ENCODE measurements at regions not wholly inside any gene's neighbourhood (a gene's known extent, or its start where the extent isn't known, plus 50 kb on each side); places are given as distances from the start of the nearest gene placed in this dataset.

- ATAC-seq (no peak), DNase-seq (no peak)
- H3K27me3 Mint-ChIP-seq (ENCODE audit: low read depth), result no peaks in the 10 kb centered on the region
- H3K36me3 Mint-ChIP-seq (ENCODE audit: insufficient read depth), result peaks cover 2% of the 10 kb centered on the region
- H3K4me3 Mint-ChIP-seq, result no peak overlapping the region
- H3K9me3 Mint-ChIP-seq, result peaks cover 5% of the 10 kb centered on the region
- peaks cover 28% of the 10 kb centered on the region for H3K4me1 Mint-ChIP-seq (ENCODE audit: low read depth)
Observed at GRCh38 chr2:181114021-181114420, 133.6 kb downstream of the UBE2E3 start.

GRCh38 chr2:181116261-181116660 is 135.9 kb downstream of the UBE2E3 start:
- Mint-ChIP-seq H3K9me3 (peaks cover 5% of the 10 kb centered on the region), H3K36me3 (ENCODE audit: insufficient read depth) (peaks cover 2% of the 10 kb centered on the region), H3K27me3 (ENCODE audit: low read depth) (no peaks in the 10 kb centered on the region), H3K4me1 (ENCODE audit: low read depth) (peaks cover 32% of the 10 kb centered on the region), H3K4me3 (no peak overlapping the region)
- no peak for ATAC-seq
- DNase-seq, result no peak

DNA sequence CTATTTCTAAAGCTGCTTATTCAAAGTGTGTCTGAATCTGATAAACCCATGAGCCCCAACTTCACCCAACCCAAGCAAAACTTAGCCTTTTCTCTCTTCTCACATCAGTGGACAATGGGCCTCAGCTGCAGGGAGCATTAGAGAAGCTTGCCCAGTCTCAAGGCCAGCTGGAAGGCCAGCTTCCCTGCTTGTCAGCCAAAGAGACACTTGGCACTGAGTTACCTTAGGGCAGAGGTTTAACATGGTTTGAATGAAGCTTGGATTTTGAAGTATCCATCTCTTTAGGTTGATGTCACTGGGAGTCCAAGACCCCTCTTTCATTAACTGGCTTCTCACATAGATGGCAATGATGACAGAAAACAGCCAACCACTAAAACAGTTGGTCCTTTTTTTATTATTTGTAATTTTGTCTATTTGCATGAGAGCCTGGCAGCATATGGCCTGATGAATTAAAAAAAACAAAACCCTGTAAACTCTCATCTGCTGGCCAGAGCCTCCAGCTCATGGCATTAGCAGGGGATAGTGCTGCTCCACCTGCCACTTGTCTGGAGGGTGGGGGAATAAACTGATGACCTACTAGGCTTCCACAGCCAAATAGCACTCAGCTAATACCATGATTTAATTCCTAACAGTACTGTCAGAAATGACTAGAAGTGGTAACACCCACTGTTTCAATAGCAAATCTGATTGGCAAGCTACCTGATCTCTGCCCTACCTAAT is 137.0 kb downstream of the UBE2E3 start:
- Mint-ChIP-seq H3K36me3 (ENCODE audit: insufficient read depth) (peaks cover 2% of the 10 kb centered on the region), H3K4me1 (ENCODE audit: low read depth) (peaks cover 38% of the 10 kb centered on the region), H3K4me3 (no peak overlapping the region), H3K9me3 (peaks cover 6% of the 10 kb centered on the region), H3K27me3 (ENCODE audit: low read depth) (no peaks in the 10 kb centered on the region)
- ATAC-seq (no peak), DNase-seq (no peak)

- ATAC-seq (no peak), DNase-seq (no peak)
- Mint-ChIP-seq H3K9me3 (peaks cover 6% of the 10 kb centered on the region), H3K36me3 (ENCODE audit: insufficient read depth) (peaks cover 2% of the 10 kb centered on the region), H3K4me3 (no peak overlapping the region), H3K4me1 (ENCODE audit: low read depth) (peaks cover 64% of the 10 kb centered on the region), H3K27me3 (ENCODE audit: low read depth) (no peaks in the 10 kb centered on the region)
Observed at GRCh38 chr2:181120625-181121024, 140.2 kb downstream of the UBE2E3 start.

- no peak for DNase-seq
Observed at GRCh38 chr2:181121996-181122395, 141.6 kb downstream of the UBE2E3 start.

GRCh38 chr2:181122601-181123000 is 142.2 kb downstream of the UBE2E3 start:
- Mint-ChIP-seq H3K4me1 (ENCODE audit: low read depth) (peaks cover 72% of the 10 kb centered on the region), H3K36me3 (ENCODE audit: insufficient read depth) (peaks cover 2% of the 10 kb centered on the region), H3K4me3 (no peak overlapping the region), H3K27me3 (ENCODE audit: low read depth) (no peaks in the 10 kb centered on the region), H3K9me3 (peaks cover 6% of the 10 kb centered on the region)
- ATAC-seq (no peak), DNase-seq (no peak)

More at GRCh38 chr2:181121996-181122395, 141.6 kb downstream of the UBE2E3 start:
- H3K4me1 Mint-ChIP-seq (ENCODE audit: low read depth), result peaks cover 72% of the 10 kb centered on the region
- H3K27me3 Mint-ChIP-seq (ENCODE audit: low read depth), result no peaks in the 10 kb centered on the region
- peaks cover 6% of the 10 kb centered on the region for H3K9me3 Mint-ChIP-seq
- ATAC-seq, result no peak
- H3K36me3 Mint-ChIP-seq (ENCODE audit: insufficient read depth), result peaks cover 2% of the 10 kb centered on the region
- H3K4me3 Mint-ChIP-seq, result no peak overlapping the region

DNA sequence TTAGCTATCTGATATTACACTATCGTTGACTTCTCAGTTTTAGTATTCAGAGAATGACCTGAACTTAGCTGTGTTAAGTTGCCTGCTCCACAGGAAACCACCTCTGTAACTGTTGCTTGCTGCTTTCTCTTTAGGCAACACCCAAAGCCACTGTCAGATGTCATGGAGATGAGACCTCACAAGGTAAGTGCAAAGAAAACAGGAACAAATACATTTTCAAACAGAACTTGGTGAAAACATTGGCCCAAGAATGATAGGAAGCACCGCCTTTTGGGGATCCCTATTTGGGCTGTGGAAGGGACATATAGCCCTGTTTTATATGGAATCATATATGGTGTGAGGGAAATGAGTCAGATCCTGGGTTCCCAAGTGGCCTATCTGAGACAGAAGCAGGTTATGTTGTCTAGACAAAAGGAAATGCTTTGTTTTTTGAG is 143.4 kb downstream of the UBE2E3 start:
- peak overlapping the region; percentile 62 for H3K4me3 Mint-ChIP-seq
- no peaks in the 10 kb centered on the region for H3K27me3 Mint-ChIP-seq (ENCODE audit: low read depth)
- peaks cover 70% of the 10 kb centered on the region for H3K4me1 Mint-ChIP-seq (ENCODE audit: low read depth)
- H3K9me3 Mint-ChIP-seq, result peaks cover 6% of the 10 kb centered on the region
- no peaks in the 10 kb centered on the region for H3K36me3 Mint-ChIP-seq (ENCODE audit: insufficient read depth)
- ATAC-seq, result peak; percentile 85 to 88
- peak; percentile 24 for DNase-seq

GRCh38 chr2:181124497-181124896 is 144.1 kb downstream of the UBE2E3 start:
- no peak for DNase-seq
- Mint-ChIP-seq H3K36me3 (ENCODE audit: insufficient read depth) (peaks cover 1% of the 10 kb centered on the region), H3K27me3 (ENCODE audit: low read depth) (no peaks in the 10 kb centered on the region), H3K4me1 (ENCODE audit: low read depth) (peaks cover 70% of the 10 kb centered on the region), H3K9me3 (peaks cover 8% of the 10 kb centered on the region), H3K4me3 (peak overlapping the region; percentile 62)
- no peak for ATAC-seq

DNA sequence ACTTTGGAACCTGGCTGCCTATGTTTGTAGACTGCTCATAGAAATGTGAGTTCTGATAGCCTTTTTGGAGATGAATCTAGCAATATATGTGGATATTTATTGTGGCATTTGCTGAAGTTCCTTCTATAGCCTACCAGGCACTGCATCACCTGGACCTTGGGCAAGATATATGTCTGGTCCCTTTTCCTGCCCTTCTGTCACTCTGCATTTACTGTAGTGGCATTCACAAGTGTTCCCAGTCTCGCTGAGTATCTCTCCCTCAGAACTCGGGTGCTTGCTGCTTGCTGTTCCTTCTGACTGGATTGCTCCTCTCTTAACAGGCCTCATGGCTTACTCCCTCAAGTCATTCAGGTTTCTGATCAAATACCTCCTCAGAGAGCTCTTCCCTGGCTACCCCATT is 145.0 kb downstream of the UBE2E3 start:
- H3K36me3 Mint-ChIP-seq (ENCODE audit: insufficient read depth), result peaks cover 5% of the 10 kb centered on the region
- DNase-seq (no peak), ATAC-seq (no peak)
- H3K4me3 Mint-ChIP-seq, result peak overlapping the region; percentile 75
- peaks cover 9% of the 10 kb centered on the region for H3K9me3 Mint-ChIP-seq
- no peaks in the 10 kb centered on the region for H3K27me3 Mint-ChIP-seq (ENCODE audit: low read depth)
- peaks cover 71% of the 10 kb centered on the region for H3K4me1 Mint-ChIP-seq (ENCODE audit: low read depth)

DNA sequence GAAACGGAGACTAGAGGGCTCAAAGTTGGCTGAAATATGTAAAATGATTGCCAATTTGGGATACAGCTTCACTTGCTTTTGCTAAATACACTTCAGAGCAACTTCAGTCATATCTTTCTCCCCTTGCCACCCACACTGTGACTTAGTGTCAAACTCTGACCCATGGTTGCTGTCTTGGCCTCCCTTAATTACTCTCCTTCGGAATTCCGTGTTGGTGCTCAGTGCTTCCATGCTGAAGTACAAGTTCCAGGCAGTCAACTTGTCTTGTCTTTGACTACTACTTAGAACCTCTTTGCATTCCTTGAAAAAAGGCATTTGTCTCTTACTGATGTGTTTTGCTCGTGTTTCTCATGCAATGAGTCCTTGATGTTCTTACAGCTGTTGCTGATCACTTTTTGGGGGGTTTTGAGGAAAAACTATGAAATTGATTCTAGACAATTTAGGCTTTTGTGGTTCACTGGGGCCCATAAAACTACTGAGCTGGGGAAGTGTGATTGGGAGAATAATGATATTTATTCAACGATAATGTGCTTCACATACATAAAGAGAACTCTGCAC is 146.0 kb downstream of the UBE2E3 start:
- DNase-seq (no peak), ATAC-seq (peak in 1 of 2 donors; percentile 8)
- Mint-ChIP-seq H3K4me1 (ENCODE audit: low read depth) (peaks cover 69% of the 10 kb centered on the region), H3K9me3 (peaks cover 4% of the 10 kb centered on the region), H3K4me3 (peak overlapping the region; percentile 75), H3K36me3 (ENCODE audit: insufficient read depth) (peaks cover 5% of the 10 kb centered on the region), H3K27me3 (ENCODE audit: low read depth) (no peaks in the 10 kb centered on the region)

GRCh38 chr2:181128199-181128598 is 147.8 kb downstream of the UBE2E3 start:
- peak; percentile 40 to 47 for ATAC-seq
- no peak for DNase-seq

GRCh38 chr2:181129364-181130056 is 149.1 kb downstream of the UBE2E3 start:
- H3K9me3 Mint-ChIP-seq, result peaks cover 3% of the 10 kb centered on the region
- ATAC-seq (no peak), DNase-seq (no peak)
- H3K4me3 Mint-ChIP-seq, result peak overlapping the region; percentile 36
- peaks cover 67% of the 10 kb centered on the region for H3K4me1 Mint-ChIP-seq (ENCODE audit: low read depth)
- no peaks in the 10 kb centered on the region for H3K27me3 Mint-ChIP-seq (ENCODE audit: low read depth)
- peaks cover 5% of the 10 kb centered on the region for H3K36me3 Mint-ChIP-seq (ENCODE audit: insufficient read depth)

More at GRCh38 chr2:181128199-181128598, 147.8 kb downstream of the UBE2E3 start:
- Mint-ChIP-seq H3K36me3 (ENCODE audit: insufficient read depth) (peaks cover 5% of the 10 kb centered on the region), H3K4me3 (no peak overlapping the region), H3K27me3 (ENCODE audit: low read depth) (no peaks in the 10 kb centered on the region), H3K9me3 (peaks cover 3% of the 10 kb centered on the region), H3K4me1 (ENCODE audit: low read depth) (peaks cover 71% of the 10 kb centered on the region)

DNA sequence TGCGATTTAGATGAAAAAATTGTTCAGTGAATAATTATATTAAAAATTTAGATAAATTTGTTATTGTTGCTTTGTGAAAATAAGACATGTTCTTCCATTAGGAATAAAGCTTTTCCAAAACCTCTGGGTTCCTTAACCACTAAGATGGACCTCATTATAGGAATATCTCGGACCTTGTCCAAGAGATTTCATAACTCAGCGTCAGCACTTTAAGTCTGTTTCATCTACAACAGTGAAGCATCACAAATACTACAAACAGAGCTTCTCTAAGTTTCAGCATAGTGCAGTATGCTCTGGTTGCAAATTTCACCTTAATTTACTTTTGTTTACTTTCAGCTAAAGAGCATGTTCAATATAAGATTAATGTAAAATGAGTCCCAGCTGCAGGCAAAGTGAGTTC is 150.3 kb downstream of the UBE2E3 start:
- no peak for DNase-seq
- Mint-ChIP-seq H3K36me3 (ENCODE audit: insufficient read depth) (peaks cover 5% of the 10 kb centered on the region), H3K27me3 (ENCODE audit: low read depth) (no peaks in the 10 kb centered on the region), H3K4me1 (ENCODE audit: low read depth) (peaks cover 58% of the 10 kb centered on the region), H3K4me3 (peak overlapping the region; percentile 70), H3K9me3 (peaks cover 3% of the 10 kb centered on the region)
- ATAC-seq, result no peak

- DNase-seq (no peak), ATAC-seq (no peak)
- Mint-ChIP-seq H3K27me3 (ENCODE audit: low read depth) (no peaks in the 10 kb centered on the region), H3K36me3 (ENCODE audit: insufficient read depth) (peaks cover 7% of the 10 kb centered on the region), H3K4me1 (ENCODE audit: low read depth) (peaks cover 49% of the 10 kb centered on the region), H3K9me3 (peaks cover 3% of the 10 kb centered on the region), H3K4me3 (peak overlapping the region; percentile 70)
Observed at GRCh38 chr2:181131584-181131983, 151.2 kb downstream of the UBE2E3 start.

Data from activated T-cell treated with anti-CD3 and anti-CD28 coated beads, Interleukin-2, amount 50 U/mL, for 4 hours (primary cell).